ENCODE measurements at regions not wholly inside any gene's neighbourhood (a gene's known extent, or its start where the extent isn't known, plus 50 kb on each side); places are given as distances from the start of the nearest gene placed in this dataset.

DNA sequence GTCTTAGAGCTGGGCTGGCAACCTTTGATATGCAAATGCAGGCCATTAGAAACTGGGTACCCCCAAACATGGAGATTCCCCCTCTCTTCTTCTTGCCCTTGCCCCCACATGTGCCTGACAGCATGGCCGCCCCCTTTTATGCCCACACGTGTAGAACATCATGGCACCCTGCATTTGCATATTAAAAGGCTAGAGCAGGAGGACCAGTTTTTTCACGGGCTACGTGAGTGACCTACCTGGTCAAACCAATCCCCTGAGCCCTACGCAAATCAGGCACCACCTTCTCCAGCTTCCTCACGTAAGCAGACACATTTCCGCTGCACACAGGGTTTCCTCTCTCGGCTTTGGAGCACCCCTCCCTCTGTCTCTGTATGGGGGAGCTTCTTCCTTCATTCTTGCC lies 110.9 kb upstream of the COPS8 start:
- TF ChIP-seq TAF1 (IDR thresholded peaks at IDR 0.05; ENCODE audit: low read depth) = no peak
- TF ChIP-seq, protein P1, sequence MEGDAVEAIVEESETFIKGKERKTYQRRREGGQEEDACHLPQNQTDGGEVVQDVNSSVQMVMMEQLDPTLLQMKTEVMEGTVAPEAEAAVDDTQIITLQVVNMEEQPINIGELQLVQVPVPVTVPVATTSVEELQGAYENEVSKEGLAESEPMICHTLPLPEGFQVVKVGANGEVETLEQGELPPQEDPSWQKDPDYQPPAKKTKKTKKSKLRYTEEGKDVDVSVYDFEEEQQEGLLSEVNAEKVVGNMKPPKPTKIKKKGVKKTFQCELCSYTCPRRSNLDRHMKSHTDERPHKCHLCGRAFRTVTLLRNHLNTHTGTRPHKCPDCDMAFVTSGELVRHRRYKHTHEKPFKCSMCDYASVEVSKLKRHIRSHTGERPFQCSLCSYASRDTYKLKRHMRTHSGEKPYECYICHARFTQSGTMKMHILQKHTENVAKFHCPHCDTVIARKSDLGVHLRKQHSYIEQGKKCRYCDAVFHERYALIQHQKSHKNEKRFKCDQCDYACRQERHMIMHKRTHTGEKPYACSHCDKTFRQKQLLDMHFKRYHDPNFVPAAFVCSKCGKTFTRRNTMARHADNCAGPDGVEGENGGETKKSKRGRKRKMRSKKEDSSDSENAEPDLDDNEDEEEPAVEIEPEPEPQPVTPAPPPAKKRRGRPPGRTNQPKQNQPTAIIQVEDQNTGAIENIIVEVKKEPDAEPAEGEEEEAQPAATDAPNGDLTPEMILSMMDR (IDR thresholded peaks at IDR 0.05; ENCODE audit: poor library complexity, severe bottlenecking) = no peak
- no peak for TF ChIP-seq EP300 (conservative IDR thresholded peaks at IDR 0.05; ENCODE audit: poor library complexity, severe bottlenecking)
- Histone ChIP-seq H3K4me2 (ENCODE audit: low read length) (no peak overlapping the region), H3K9ac (ENCODE audit: low read length) (no peak overlapping the region), H2AFZ (ENCODE audit: low read depth, low read length) (no peak overlapping the region), H3F3A (ENCODE audit: insufficient read depth, low read length, poor library complexity, severe bottlenecking) (no peaks in the 10 kb centered on the region), H3K9me2 (ENCODE audit: insufficient read depth, low read length) (no peaks in the 10 kb centered on the region), H3K79me2 (replicated peaks; ENCODE audit: insufficient read depth, low read length) (no peaks in the 10 kb centered on the region), H3K27ac (ENCODE audit: low read length) (no peak overlapping the region), H3K36me3 (ENCODE audit: insufficient read depth, low read length) (no peaks in the 10 kb centered on the region), H3K4me3 (ENCODE audit: low read length) (no peak overlapping the region), H4K20me1 (ENCODE audit: insufficient read depth) (no peaks in the 10 kb centered on the region), H3K27me3 (ENCODE audit: insufficient read depth, low read depth, low read length) (no peaks in the 10 kb centered on the region), H3K9me3 (ENCODE audit: low read length) (no peaks in the 10 kb centered on the region)

DNA sequence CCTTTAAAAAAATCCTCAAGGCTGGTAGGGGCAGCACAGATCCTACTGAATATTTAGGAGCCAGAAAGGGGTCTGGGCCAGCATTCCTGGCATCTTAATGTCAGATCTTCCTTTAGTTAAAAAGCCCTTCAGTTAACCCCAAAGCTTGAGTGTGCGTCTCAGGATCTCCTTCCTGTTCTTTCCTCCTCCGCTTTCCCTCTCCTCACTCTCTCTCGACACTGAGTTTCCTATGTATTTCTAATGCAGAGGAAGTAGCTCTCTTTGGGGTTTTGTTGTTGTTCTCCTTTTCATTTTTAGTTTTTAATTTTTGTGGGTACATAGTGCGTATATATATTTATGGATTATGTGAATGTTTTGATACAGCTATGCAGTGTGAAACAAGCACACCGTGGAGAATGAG lies 109.9 kb upstream of the COPS8 start:
- Histone ChIP-seq H3K27me3 (ENCODE audit: insufficient read depth, low read depth, low read length) (no peaks in the 10 kb centered on the region), H3K79me2 (replicated peaks; ENCODE audit: insufficient read depth, low read length) (no peaks in the 10 kb centered on the region), H3K36me3 (ENCODE audit: insufficient read depth, low read length) (no peaks in the 10 kb centered on the region), H4K20me1 (ENCODE audit: insufficient read depth) (no peaks in the 10 kb centered on the region), H3K9me2 (ENCODE audit: insufficient read depth, low read length) (no peaks in the 10 kb centered on the region), H2AFZ (ENCODE audit: low read depth, low read length) (no peak overlapping the region), H3K4me2 (ENCODE audit: low read length) (no peak overlapping the region), H3K4me3 (ENCODE audit: low read length) (no peak overlapping the region), H3K27ac (ENCODE audit: low read length) (no peak overlapping the region), H3K9ac (ENCODE audit: low read length) (no peak overlapping the region), H3F3A (ENCODE audit: insufficient read depth, low read length, poor library complexity, severe bottlenecking) (no peaks in the 10 kb centered on the region), H3K9me3 (ENCODE audit: low read length) (no peaks in the 10 kb centered on the region)
- TF ChIP-seq, protein P2, sequence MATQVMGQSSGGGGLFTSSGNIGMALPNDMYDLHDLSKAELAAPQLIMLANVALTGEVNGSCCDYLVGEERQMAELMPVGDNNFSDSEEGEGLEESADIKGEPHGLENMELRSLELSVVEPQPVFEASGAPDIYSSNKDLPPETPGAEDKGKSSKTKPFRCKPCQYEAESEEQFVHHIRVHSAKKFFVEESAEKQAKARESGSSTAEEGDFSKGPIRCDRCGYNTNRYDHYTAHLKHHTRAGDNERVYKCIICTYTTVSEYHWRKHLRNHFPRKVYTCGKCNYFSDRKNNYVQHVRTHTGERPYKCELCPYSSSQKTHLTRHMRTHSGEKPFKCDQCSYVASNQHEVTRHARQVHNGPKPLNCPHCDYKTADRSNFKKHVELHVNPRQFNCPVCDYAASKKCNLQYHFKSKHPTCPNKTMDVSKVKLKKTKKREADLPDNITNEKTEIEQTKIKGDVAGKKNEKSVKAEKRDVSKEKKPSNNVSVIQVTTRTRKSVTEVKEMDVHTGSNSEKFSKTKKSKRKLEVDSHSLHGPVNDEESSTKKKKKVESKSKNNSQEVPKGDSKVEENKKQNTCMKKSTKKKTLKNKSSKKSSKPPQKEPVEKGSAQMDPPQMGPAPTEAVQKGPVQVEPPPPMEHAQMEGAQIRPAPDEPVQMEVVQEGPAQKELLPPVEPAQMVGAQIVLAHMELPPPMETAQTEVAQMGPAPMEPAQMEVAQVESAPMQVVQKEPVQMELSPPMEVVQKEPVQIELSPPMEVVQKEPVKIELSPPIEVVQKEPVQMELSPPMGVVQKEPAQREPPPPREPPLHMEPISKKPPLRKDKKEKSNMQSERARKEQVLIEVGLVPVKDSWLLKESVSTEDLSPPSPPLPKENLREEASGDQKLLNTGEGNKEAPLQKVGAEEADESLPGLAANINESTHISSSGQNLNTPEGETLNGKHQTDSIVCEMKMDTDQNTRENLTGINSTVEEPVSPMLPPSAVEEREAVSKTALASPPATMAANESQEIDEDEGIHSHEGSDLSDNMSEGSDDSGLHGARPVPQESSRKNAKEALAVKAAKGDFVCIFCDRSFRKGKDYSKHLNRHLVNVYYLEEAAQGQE (IDR thresholded peaks at IDR 0.05; ENCODE audit: borderline replicate concordance) = no peak
- TF ChIP-seq POLR2AphosphoS5 (IDR thresholded peaks at IDR 0.05) (no peak), MXI1 (conservative IDR thresholded peaks at IDR 0.05; ENCODE audit: poor library complexity, severe bottlenecking) (no peak), EZH2 (IDR thresholded peaks at IDR 0.05; ENCODE audit: borderline replicate concordance, insufficient read depth, low read length, poor library complexity, severe bottlenecking) (no peak), SMC3 (conservative IDR thresholded peaks at IDR 0.05; ENCODE audit: poor library complexity) (no peak)
- TF ChIP-seq, protein P1 (IDR thresholded peaks at IDR 0.05; ENCODE audit: poor library complexity, severe bottlenecking) = no peak

Data from neural cell (in vitro differentiated cells).